Neural cell (in vitro differentiated cells): ENCODE measurements at regions not wholly inside any gene's neighbourhood (a gene's known extent, or its start where the extent isn't known, plus 50 kb on each side); places are given as distances from the start of the nearest gene placed in this dataset.

ENCODE experiments used
- CTCF ChIP-seq: fragments of 450-650 bp; IDR thresholded peaks from 2 replicates; pipeline ENCODE4 v1.5.1; 2014; ENCODE audit warnings: antibody characterized with exemption, mild to moderate bottlenecking, moderate library complexity; ENCODE audit not compliant: poor library complexity, severe bottlenecking
- EP300 ChIP-seq: fragments of 450-650 bp; conservative IDR thresholded peaks from 2 replicates; pipeline ENCODE4 v1.6.1; 2014; ENCODE audit warnings: antibody characterized with exemption, mild to moderate bottlenecking, moderate library complexity; ENCODE audit not compliant: poor library complexity, severe bottlenecking
- EZH2 ChIP-seq: fragments of 200-600, 300-800 bp; shearing (Covaris generic), sonication (generic); IDR thresholded peaks from 2 replicates; pipeline ENCODE4 v1.6.1; 2014; ENCODE audit warnings: antibody characterized with exemption, low read length, borderline replicate concordance, mild to moderate bottlenecking; ENCODE audit not compliant: insufficient read depth, poor library complexity, severe bottlenecking
- POLR2AphosphoS5 ChIP-seq: IDR thresholded peaks from 2 replicates; pipeline ENCODE4 v1.6.1; 2012
- RAD21 ChIP-seq: fragments of 450-650 bp; conservative IDR thresholded peaks from 2 replicates; pipeline ENCODE4 v1.6.1; 2014; ENCODE audit warnings: antibody characterized with exemption, mild to moderate bottlenecking, moderate library complexity
- SMC3 ChIP-seq: fragments of 450-650 bp; conservative IDR thresholded peaks from 2 replicates; pipeline ENCODE4 v1.6.1; 2014; ENCODE audit warnings: antibody characterized with exemption, mild to moderate bottlenecking, moderate library complexity; ENCODE audit not compliant: poor library complexity
- TAF1 ChIP-seq: IDR thresholded peaks from 2 replicates; pipeline ENCODE4 v1.6.1; 2012; ENCODE audit warnings: low read depth

- TF ChIP-seq CTCF (no peak), EZH2 (no peak), TAF1 (no peak), POLR2AphosphoS5 (no peak), SMC3 (no peak), EP300 (no peak), RAD21 (no peak)
Measured at GRCh38 chr5:1724822-1725602, 74.6 kb downstream of the MRPL36 start.
